Osteoblast (primary cell): ENCODE measurements at regions not wholly inside any gene's neighbourhood (a gene's known extent, or its start where the extent isn't known, plus 50 kb on each side); places are given as distances from the start of the nearest gene placed in this dataset.

Source experiments
- DNase-seq: peaks from one replicate; pipeline ENCODE4 v3.0.0; 2011; ENCODE audit warnings: low spot score, mixed read lengths; ENCODE audit not compliant: insufficient read length; ENCODE audit errors: missing footprints
- H2AFZ ChIP-seq: 2 replicates; pipeline ENCODE4 v1.6.0; 2011; ENCODE audit warnings: mild to moderate bottlenecking, low read length
- H3K27ac ChIP-seq: 2 replicates; pipeline ENCODE4 v1.5.1; 2011; ENCODE audit warnings: mild to moderate bottlenecking, low read depth, low read length, moderate library complexity
- H3K27me3 ChIP-seq: 2 replicates; pipeline ENCODE4 v1.6.0; 2012; ENCODE audit warnings: mild to moderate bottlenecking, control low read depth, inconsistent platforms, low read length, moderate library complexity; ENCODE audit not compliant: insufficient read depth
- H3K36me3 ChIP-seq: 2 replicates; pipeline ENCODE4 v1.5.1; 2011; ENCODE audit warnings: mild to moderate bottlenecking, low read length, control low read depth, moderate library complexity; ENCODE audit not compliant: insufficient read depth
- H3K4me1 ChIP-seq: 2 replicates; pipeline ENCODE4 v1.5.1; 2011; ENCODE audit warnings: mild to moderate bottlenecking, low read length, control low read depth, moderate library complexity; ENCODE audit not compliant: insufficient read depth
- H3K4me2 ChIP-seq: 2 replicates; pipeline ENCODE4 v1.6.0; 2011; ENCODE audit warnings: mild to moderate bottlenecking, low read length; ENCODE audit not compliant: insufficient read depth
- H3K4me3 ChIP-seq: fragments of 200-600 bp; sonication (generic); 3 replicates; pipeline ENCODE4 v1.5.1; 2012; ENCODE audit warnings: mild to moderate bottlenecking, low read length, inconsistent platforms; ENCODE audit not compliant: insufficient read depth
- H3K79me2 ChIP-seq: 2 replicates; pipeline ENCODE4 v1.6.0; 2012; ENCODE audit warnings: mild to moderate bottlenecking, low read length, control low read depth, inconsistent platforms; ENCODE audit not compliant: insufficient read depth
- H3K9me3 ChIP-seq: 2 replicates; pipeline ENCODE4 v1.5.1; 2011; ENCODE audit warnings: low read depth, low read length, control low read depth
- H4K20me1 ChIP-seq: 2 replicates; pipeline ENCODE4 v1.6.0; 2012; ENCODE audit warnings: mild to moderate bottlenecking, low read length, control low read depth; ENCODE audit not compliant: insufficient read depth
- CTCF ChIP-seq: IDR thresholded peaks from 2 replicates; pipeline ENCODE4 v1.5.1; 2011; ENCODE audit warnings: mild to moderate bottlenecking, low read depth, low read length, moderate library complexity; ENCODE audit errors: extremely low read depth

- Histone ChIP-seq H2AFZ (no peak overlapping the region), H3K4me1 (no peaks in the 10 kb centered on the region), H3K4me2 (no peak overlapping the region), H3K27me3 (no peaks in the 10 kb centered on the region), H4K20me1 (no peaks in the 10 kb centered on the region), H3K9me3 (no peaks in the 10 kb centered on the region), H3K36me3 (no peaks in the 10 kb centered on the region), H3K4me3 (no peak overlapping the region), H3K79me2 (no peaks in the 10 kb centered on the region), H3K27ac (no peak overlapping the region)
- TF ChIP-seq CTCF = no peak
- DNase-seq = no peak
Observed at GRCh38 chr13:38147050-38147449, 202.6 kb upstream of the UFM1 start.

- DNase-seq = no peak
Observed at GRCh38 chr13:38141792-38142191, 207.9 kb upstream of the UFM1 start.

GRCh38 chr13:38135592-38135991 lies 214.1 kb upstream of the UFM1 start:
- DNase-seq = peak; percentile 23
- H3K27me3 ChIP-seq = no peaks in the 10 kb centered on the region
- H2AFZ ChIP-seq = no peak overlapping the region
- no peaks in the 10 kb centered on the region for H3K79me2 ChIP-seq
- H3K4me2 ChIP-seq = no peak overlapping the region
- H3K4me3 ChIP-seq = no peak overlapping the region
- H3K36me3 ChIP-seq = no peaks in the 10 kb centered on the region
- TF ChIP-seq CTCF = no peak
- no peaks in the 10 kb centered on the region for H3K4me1 ChIP-seq
- H4K20me1 ChIP-seq = no peaks in the 10 kb centered on the region
- no peak overlapping the region for H3K27ac ChIP-seq
- H3K9me3 ChIP-seq = no peaks in the 10 kb centered on the region

More at GRCh38 chr13:38141792-38142191, 207.9 kb upstream of the UFM1 start:
- H2AFZ ChIP-seq = no peak overlapping the region
- no peak overlapping the region for H3K4me2 ChIP-seq
- H3K27ac ChIP-seq = no peak overlapping the region
- no peaks in the 10 kb centered on the region for H3K4me1 ChIP-seq
- no peak overlapping the region for H3K4me3 ChIP-seq
- TF ChIP-seq CTCF = no peak
- H3K79me2 ChIP-seq = no peaks in the 10 kb centered on the region
- no peaks in the 10 kb centered on the region for H3K9me3 ChIP-seq
- no peaks in the 10 kb centered on the region for H3K27me3 ChIP-seq
- no peaks in the 10 kb centered on the region for H4K20me1 ChIP-seq
- no peaks in the 10 kb centered on the region for H3K36me3 ChIP-seq

GRCh38 chr13:38121267-38121666 lies 228.4 kb upstream of the UFM1 start:
- Histone ChIP-seq H3K4me3 (no peak overlapping the region), H3K79me2 (no peaks in the 10 kb centered on the region), H3K4me2 (no peak overlapping the region), H2AFZ (no peak overlapping the region), H3K36me3 (no peaks in the 10 kb centered on the region), H3K27ac (no peak overlapping the region), H3K4me1 (no peaks in the 10 kb centered on the region), H3K9me3 (no peaks in the 10 kb centered on the region), H4K20me1 (no peaks in the 10 kb centered on the region), H3K27me3 (no peaks in the 10 kb centered on the region)
- no peak for TF ChIP-seq CTCF
- no peak for DNase-seq
